GM13976 (cell line): ENCODE measurements at regions not wholly inside any gene's neighbourhood (a gene's known extent, or its start where the extent isn't known, plus 50 kb on each side); places are given as distances from the start of the nearest gene placed in this dataset.
"Not testable (repeated sequence)": the region's sequence is repeated elsewhere in the genome, so short reads cannot be mapped to it uniquely, and the experiment has no call there.

Experiments
- DNase-seq: peaks from one replicate; pipeline ENCODE4 v3.0.0; 2012; ENCODE audit warnings: low spot score
- CTCF ChIP-seq: IDR thresholded peaks from 2 replicates; pipeline ENCODE4 v1.5.1; 2012; ENCODE audit warnings: borderline replicate concordance, mild to moderate bottlenecking; ENCODE audit not compliant: insufficient read depth; ENCODE audit errors: extremely low read depth, missing control alignments, control extremely low read depth
- in situ Hi-C: fragments of 300-500 bp; cut with MboI; formaldehyde crosslinking; loops from one replicate; pipeline ENCODE4 v1.12.0; 2022; ENCODE audit warnings: low sequenced_read_pairs, mixed read lengths, inconsistent platforms; ENCODE audit not compliant: unreplicated experiment

- no peak for TF ChIP-seq CTCF
- in situ Hi-C loops, result no loop called here
- DNase-seq, result no peak
Measured at GRCh38 chr5:92629574-92629973, 951.4 kb downstream of the NR2F1-AS1 start.

GRCh38 chr5:92629000-92629399 is 952.0 kb downstream of the NR2F1-AS1 start:
- DNase-seq, result no peak
- in situ Hi-C loops, result no loop called here
- TF ChIP-seq CTCF, result no peak

- TF ChIP-seq CTCF, result no peak
- no peak for DNase-seq
- in situ Hi-C loops, result no loop called here
Measured at GRCh38 chr5:92627186-92627585, 953.8 kb downstream of the NR2F1-AS1 start.

- no peak for DNase-seq
- TF ChIP-seq CTCF, result no peak
- in situ Hi-C loops, result no loop called here
Measured at GRCh38 chr5:92616085-92616484, 964.9 kb downstream of the NR2F1-AS1 start.

- in situ Hi-C loops, result no loop called here
- DNase-seq, result no peak
Measured at GRCh38 chr5:92613546-92613945, 967.5 kb downstream of the NR2F1-AS1 start.

GRCh38 chr5:92610435-92610834 is 970.6 kb downstream of the NR2F1-AS1 start:
- DNase-seq, in situ Hi-C loops: not testable (repeated sequence)

More at GRCh38 chr5:92613546-92613945, 967.5 kb downstream of the NR2F1-AS1 start:
- TF ChIP-seq CTCF, result no peak

- in situ Hi-C loops, result no loop called here
- no peak for TF ChIP-seq CTCF
- no peak for DNase-seq
Measured at GRCh38 chr5:92605591-92605990, 975.4 kb downstream of the NR2F1-AS1 start.
